ENCODE measurements at regions not wholly inside any gene's neighbourhood (a gene's known extent, or its start where the extent isn't known, plus 50 kb on each side); places are given as distances from the start of the nearest gene placed in this dataset.

- no peak for TF ChIP-seq POLR2A (IDR thresholded peaks at IDR 0.05; ENCODE audit: low read length)
- no peak for TF ChIP-seq GATA1 (IDR thresholded peaks at IDR 0.05; ENCODE audit: low read depth, low read length)
Observed at GRCh38 chr7:41206267-41206666, 496.6 kb downstream of the INHBA start.

All from erythroblast (primary cell).